Neuronal stem cell (in vitro differentiated cells): ENCODE measurements at regions not wholly inside any gene's neighbourhood (a gene's known extent, or its start where the extent isn't known, plus 50 kb on each side); places are given as distances from the start of the nearest gene placed in this dataset.
"Not testable (repeated sequence)": the region's sequence is repeated elsewhere in the genome, so short reads cannot be mapped to it uniquely, and the experiment has no call there.

ENCODE experiments used
- DNase-seq: peaks from one replicate; pipeline ENCODE4 v3.0.0-alpha.2; 2013; ENCODE audit warnings: low spot score
- H2AFZ ChIP-seq: one replicate; pipeline ENCODE4 v1.6.1; 2013; ENCODE audit warnings: mild to moderate bottlenecking, low read length, inconsistent platforms
- H2AK5ac ChIP-seq: 2 replicates; pipeline ENCODE4 v1.6.1; 2013; ENCODE audit warnings: low read depth, mild to moderate bottlenecking, inconsistent platforms, low read length, moderate library complexity, mixed read lengths
- H2BK120ac ChIP-seq: 2 replicates; pipeline ENCODE4 v1.6.1; 2013; ENCODE audit warnings: low read depth, mild to moderate bottlenecking, inconsistent platforms, low read length, moderate library complexity, mixed read lengths
- H2BK12ac ChIP-seq: one replicate; pipeline ENCODE4 v1.6.1; 2013; ENCODE audit warnings: low read length, inconsistent platforms
- H2BK15ac ChIP-seq: 2 replicates; pipeline ENCODE4 v1.6.1; 2013; ENCODE audit warnings: mild to moderate bottlenecking, low read length, inconsistent platforms, mixed read lengths
- H2BK5ac ChIP-seq: one replicate; pipeline ENCODE4 v1.6.1; 2013; ENCODE audit warnings: inconsistent platforms, mild to moderate bottlenecking, low read length, moderate library complexity
- H3K14ac ChIP-seq: one replicate; pipeline ENCODE4 v1.6.1; 2013; ENCODE audit warnings: low read length, inconsistent platforms
- H3K18ac ChIP-seq: 2 replicates; pipeline ENCODE4 v1.6.1; 2013; ENCODE audit warnings: low read length, inconsistent platforms
- H3K23ac ChIP-seq: 2 replicates; pipeline ENCODE4 v1.6.1; 2013; ENCODE audit warnings: low read depth, mild to moderate bottlenecking, mixed read lengths, low read length, inconsistent platforms; ENCODE audit not compliant: poor library complexity
- H3K27ac ChIP-seq: replicated peaks from 3 replicates; pipeline ENCODE4 v1.5.1; 2013; ENCODE audit warnings: low read length, inconsistent platforms
- H3K27me3 ChIP-seq, 3 experiments: 2 replicates each; pipeline ENCODE4 v1.6.1; 2013; ENCODE audit warnings: low read length in 3 of 3, mild to moderate bottlenecking in 2 of 3, inconsistent platforms in 1 of 3, low read depth in 1 of 3, mixed read lengths in 1 of 3, moderate library complexity in 1 of 3; ENCODE audit not compliant: control insufficient read depth in 3 of 3, insufficient read depth in 3 of 3
- H3K36me3 ChIP-seq, 2 donors: replicated peaks in 1 of 2; 2 replicates each; pipeline ENCODE4 v1.6.1; 2013; ENCODE audit warnings: low read length in 2 of 2; ENCODE audit not compliant: control insufficient read depth in 2 of 2, insufficient read depth in 2 of 2
- H3K4ac ChIP-seq: 2 replicates; pipeline ENCODE4 v1.6.1; 2013; ENCODE audit warnings: inconsistent platforms, mild to moderate bottlenecking, low read length, moderate library complexity
- H3K4me1 ChIP-seq, 2 donors: 1 replicate in 1 of 2; 2 replicates in 1 of 2; pipeline ENCODE4 v1.6.1; 2013; ENCODE audit warnings: low read length in 2 of 2, low read depth in 1 of 2; ENCODE audit not compliant: control insufficient read depth in 2 of 2, insufficient read depth in 1 of 2
- H3K4me2 ChIP-seq: one replicate; pipeline ENCODE4 v1.6.1; 2013; ENCODE audit warnings: mild to moderate bottlenecking, low read length, inconsistent platforms; ENCODE audit not compliant: insufficient read depth, poor library complexity, severe bottlenecking
- H3K4me3 ChIP-seq, 2 donors: 2 replicates each; pipeline ENCODE4 v1.5.1; 2013; ENCODE audit warnings: low read length in 2 of 2, mild to moderate bottlenecking in 2 of 2, inconsistent platforms in 1 of 2, moderate library complexity in 1 of 2
- H3K79me1 ChIP-seq: one replicate; pipeline ENCODE4 v1.6.1; 2013; ENCODE audit warnings: low read depth, mild to moderate bottlenecking, inconsistent platforms, low read length, moderate library complexity
- H3K9ac ChIP-seq: one replicate; pipeline ENCODE4 v1.6.1; 2013; ENCODE audit warnings: mild to moderate bottlenecking, low read depth, low read length, inconsistent platforms; ENCODE audit not compliant: poor library complexity
- H3K9me3 ChIP-seq, 2 donors: replicated peaks in 1 of 2; 2 replicates each; pipeline versions ENCODE3 to v1.6.1; 2013; ENCODE audit warnings: low read length in 2 of 2, mild to moderate bottlenecking in 2 of 2, inconsistent platforms in 1 of 2, low read depth in 1 of 2, mixed read lengths in 1 of 2, moderate library complexity in 1 of 2; ENCODE audit not compliant: control insufficient read depth in 2 of 2, insufficient read depth in 1 of 2
- H4K8ac ChIP-seq: one replicate; pipeline ENCODE4 v1.6.1; 2013; ENCODE audit warnings: low read depth, mild to moderate bottlenecking, inconsistent platforms, low read length, moderate library complexity
- H4K91ac ChIP-seq: one replicate; pipeline ENCODE4 v1.6.1; 2013; ENCODE audit warnings: low read length, low read depth, mild to moderate bottlenecking, inconsistent platforms; ENCODE audit not compliant: poor library complexity
- WGBS, 2 donors: extraction: QIAGEN DNeasy Blood & Tissue Kit; methylation state at CpG; one replicate each; pipeline ENCODE4 v1.1.7; 2013; ENCODE audit warnings: missing lambda C conversion rate in 2 of 2, mixed read lengths in 1 of 2; ENCODE audit not compliant: insufficient read length in 2 of 2, insufficient replicate concordance in 1 of 2; ENCODE audit errors: extremely low coverage in 2 of 2; 5-methylcytosine and 5-hydroxymethylcytosine counted together

GRCh38 chr21:9838738-9839642 lies 682.4 kb upstream of the TPTE start:
- Histone ChIP-seq H2BK120ac (no peak overlapping the region), H3K36me3 (no peaks in the 10 kb centered on the region), H3K9ac (no peak overlapping the region), H4K91ac (no peak overlapping the region), H3K4me3 (peak overlapping the region in 1 of 2 donors; percentile 55), H2AK5ac (no peak overlapping the region), H2BK12ac (no peak overlapping the region), H4K8ac (no peak overlapping the region), H3K14ac (no peak overlapping the region), H2BK5ac (no peak overlapping the region), H3K4ac (no peak overlapping the region), H3K4me1 (no peaks in the 10 kb centered on the region), H2AFZ (no peak overlapping the region), H3K18ac (no peak overlapping the region), H2BK15ac (no peak overlapping the region), H3K23ac (peak overlapping the region; percentile 81), H3K4me2 (no peak overlapping the region), H3K79me1 (peaks cover 3% of the 10 kb centered on the region), H3K27ac (no peak overlapping the region), H3K27me3 (no peaks in the 10 kb centered on the region), H3K9me3 (peaks cover 0 to 13% of the 10 kb centered on the region in 2 donors)
- no CpG with 5 or more reads among the region's 47 CpGs for WGBS, 2 donors
- DNase-seq, result no peak

GRCh38 chr21:9844106-9844505 lies 677.3 kb upstream of the TPTE start:
- not testable (repeated sequence) for H2BK120ac ChIP-seq, H3K9ac ChIP-seq, H3K14ac ChIP-seq, H3K4ac ChIP-seq, H3K23ac ChIP-seq, H3K27me3 ChIP-seq, H4K91ac ChIP-seq, H3K18ac ChIP-seq, H3K4me1 ChIP-seq, H2BK15ac ChIP-seq, H2BK5ac ChIP-seq, H3K9me3 ChIP-seq, H3K4me3 ChIP-seq, H4K8ac ChIP-seq, H3K79me1 ChIP-seq, H3K4me2 ChIP-seq, DNase-seq, H3K27ac ChIP-seq, H2AK5ac ChIP-seq, H3K36me3 ChIP-seq, H2BK12ac ChIP-seq, H2AFZ ChIP-seq
- no CpG with 5 or more reads among the region's 1 CpG for WGBS, 2 donors

- H3K4me1 ChIP-seq, result not testable (repeated sequence)
These were observed 673.9 kb upstream of the TPTE start for GRCh38 chr21:9847511-9847910.

GRCh38 chr21:9851166-9851565 lies 670.2 kb upstream of the TPTE start:
- not testable (repeated sequence) for H4K8ac ChIP-seq, H3K4ac ChIP-seq, H3K4me3 ChIP-seq, H2AK5ac ChIP-seq, H3K4me2 ChIP-seq, H3K23ac ChIP-seq, H3K27me3 ChIP-seq, H4K91ac ChIP-seq, H3K18ac ChIP-seq, H3K4me1 ChIP-seq, H2BK5ac ChIP-seq, H3K9ac ChIP-seq, H2BK12ac ChIP-seq, H3K36me3 ChIP-seq, H3K79me1 ChIP-seq, H3K27ac ChIP-seq, DNase-seq, H2BK15ac ChIP-seq, H2BK120ac ChIP-seq, H2AFZ ChIP-seq, H3K14ac ChIP-seq, H3K9me3 ChIP-seq
- WGBS, 2 donors, result no CpG with 5 or more reads among the region's 2 CpGs

More at GRCh38 chr21:9847511-9847910, 673.9 kb upstream of the TPTE start:
- not testable (repeated sequence) for H3K36me3 ChIP-seq, H4K91ac ChIP-seq, H2AFZ ChIP-seq, H3K27ac ChIP-seq, H2BK5ac ChIP-seq, H3K4me2 ChIP-seq, H2BK12ac ChIP-seq, H3K4me3 ChIP-seq, H3K9me3 ChIP-seq, H3K4ac ChIP-seq, H4K8ac ChIP-seq, DNase-seq, H3K9ac ChIP-seq, H2BK15ac ChIP-seq, H3K18ac ChIP-seq, H2AK5ac ChIP-seq, H3K23ac ChIP-seq, H3K14ac ChIP-seq, H2BK120ac ChIP-seq, H3K79me1 ChIP-seq, H3K27me3 ChIP-seq
- WGBS, 2 donors, result no CpG with 5 or more reads among the region's 7 CpGs
